ENCODE measurements at regions not wholly inside any gene's neighbourhood (a gene's known extent, or its start where the extent isn't known, plus 50 kb on each side); places are given as distances from the start of the nearest gene placed in this dataset.

DNA sequence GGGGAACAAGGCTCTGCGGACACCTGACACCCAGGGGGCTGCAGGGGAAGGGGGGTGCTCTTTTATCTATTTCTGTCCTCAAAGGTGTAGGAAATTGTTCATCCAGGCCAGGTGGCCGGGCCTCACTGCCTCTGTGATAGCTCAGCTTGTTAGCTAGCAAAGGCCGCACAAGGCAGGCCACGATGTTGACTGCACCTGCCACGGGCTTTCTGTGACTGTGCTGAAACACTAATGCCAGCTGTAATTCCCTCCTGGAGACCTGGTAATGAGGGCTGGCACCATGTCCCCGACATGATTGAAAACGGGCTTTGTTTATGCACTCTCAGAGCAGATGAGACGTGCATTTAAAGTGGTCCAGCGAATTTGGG lies 61.4 kb upstream of the APCDD1L start:
- H3K9ac ChIP-seq (ENCODE audit: control insufficient read depth, extremely low read depth, insufficient read depth, low read length), result no peak overlapping the region

DNA sequence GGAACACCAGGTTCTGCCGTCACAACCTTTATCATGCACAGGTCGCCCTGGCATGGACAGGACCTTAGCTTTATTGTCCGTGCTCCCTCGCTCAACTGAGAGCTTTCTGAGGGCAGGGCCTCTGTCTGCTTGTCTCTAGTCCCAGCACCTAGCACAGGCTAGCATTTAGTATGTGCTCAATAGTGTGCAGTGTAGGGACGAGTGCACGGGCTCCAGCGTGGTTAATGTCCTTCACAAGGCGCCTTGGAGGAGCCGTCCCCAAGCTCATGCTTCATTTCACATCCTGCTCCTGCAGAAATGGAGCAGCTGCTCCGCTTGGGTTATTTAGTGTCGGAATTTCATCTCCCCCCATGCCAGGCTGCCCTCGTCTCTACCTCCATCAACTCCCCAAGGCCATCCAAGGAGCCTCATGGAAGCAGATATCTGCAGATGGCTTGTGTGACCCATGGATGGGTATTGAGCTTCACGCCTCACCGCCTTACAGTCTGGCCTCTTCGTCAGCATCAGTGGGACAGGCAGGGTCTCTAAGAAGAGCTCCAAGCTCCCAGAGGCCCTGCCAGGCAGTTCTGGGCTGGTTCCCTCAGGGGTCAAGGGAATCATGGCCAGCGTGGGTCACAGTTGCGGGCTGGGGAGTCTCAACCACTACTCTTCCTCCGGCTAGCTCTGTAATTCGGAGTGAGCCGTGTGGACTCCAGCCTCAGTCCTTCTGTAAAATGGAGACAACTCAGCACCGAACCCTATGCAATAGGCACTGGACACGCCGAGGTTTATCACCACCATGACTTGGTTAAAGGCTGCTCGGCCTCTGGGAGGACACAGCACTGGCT lies 60.8 kb upstream of the APCDD1L start:
- Histone ChIP-seq H3K9me1 (ENCODE audit: control insufficient read depth, extremely low read depth, insufficient read depth, low read length) (no peaks in the 10 kb centered on the region), H3K27me3 (ENCODE audit: control insufficient read depth, extremely low read depth, insufficient read depth, low read length) (peaks cover 35% of the 10 kb centered on the region), H3K4me1 (ENCODE audit: control insufficient read depth, extremely low read depth, insufficient read depth, low read length) (no peaks in the 10 kb centered on the region), H3K4me2 (ENCODE audit: control insufficient read depth, extremely low read depth, insufficient read depth, low read depth, low read length) (no peak overlapping the region), H3K79me2 (ENCODE audit: control insufficient read depth, insufficient read depth, low read length) (no peaks in the 10 kb centered on the region), H3K4me3 (ENCODE audit: control insufficient read depth in 2 of 3, extremely low read depth in 1 of 3, insufficient read depth in 2 of 3, low read depth in 1 of 3, low read length in 3 of 3) (no peak overlapping the region), H4K20me1 (ENCODE audit: control insufficient read depth, extremely low read depth, insufficient read depth, low read length) (no peaks in the 10 kb centered on the region), H2AFZ (ENCODE audit: control insufficient read depth, low read length) (no peak overlapping the region), H3K36me3 (ENCODE audit: control insufficient read depth in 2 of 2, extremely low read depth in 1 of 2, insufficient read depth in 2 of 2, low read length in 2 of 2) (no peaks in the 10 kb centered on the region), H3K9me3 (ENCODE audit: control insufficient read depth, low read depth, low read length) (no peaks in the 10 kb centered on the region), H3K9ac (ENCODE audit: control insufficient read depth, extremely low read depth, insufficient read depth, low read length) (no peak overlapping the region), H3K27ac (ENCODE audit: control insufficient read depth, insufficient read depth, low read length) (no peak overlapping the region)
- dilution Hi-C loops (cut with MboI; ENCODE audit: extremely low pct_ligation_motif_present, low sequenced_read_pairs), result no loop called here
- TF ChIP-seq EZH2 (IDR thresholded peaks at IDR 0.05; ENCODE audit: low read length), result no peak
- TF ChIP-seq, protein P1, sequence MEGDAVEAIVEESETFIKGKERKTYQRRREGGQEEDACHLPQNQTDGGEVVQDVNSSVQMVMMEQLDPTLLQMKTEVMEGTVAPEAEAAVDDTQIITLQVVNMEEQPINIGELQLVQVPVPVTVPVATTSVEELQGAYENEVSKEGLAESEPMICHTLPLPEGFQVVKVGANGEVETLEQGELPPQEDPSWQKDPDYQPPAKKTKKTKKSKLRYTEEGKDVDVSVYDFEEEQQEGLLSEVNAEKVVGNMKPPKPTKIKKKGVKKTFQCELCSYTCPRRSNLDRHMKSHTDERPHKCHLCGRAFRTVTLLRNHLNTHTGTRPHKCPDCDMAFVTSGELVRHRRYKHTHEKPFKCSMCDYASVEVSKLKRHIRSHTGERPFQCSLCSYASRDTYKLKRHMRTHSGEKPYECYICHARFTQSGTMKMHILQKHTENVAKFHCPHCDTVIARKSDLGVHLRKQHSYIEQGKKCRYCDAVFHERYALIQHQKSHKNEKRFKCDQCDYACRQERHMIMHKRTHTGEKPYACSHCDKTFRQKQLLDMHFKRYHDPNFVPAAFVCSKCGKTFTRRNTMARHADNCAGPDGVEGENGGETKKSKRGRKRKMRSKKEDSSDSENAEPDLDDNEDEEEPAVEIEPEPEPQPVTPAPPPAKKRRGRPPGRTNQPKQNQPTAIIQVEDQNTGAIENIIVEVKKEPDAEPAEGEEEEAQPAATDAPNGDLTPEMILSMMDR (optimal IDR thresholded peaks at IDR 0.05 in 1 of 3, IDR thresholded peaks at IDR 0.05 in 1 of 3, conservative IDR thresholded peaks at IDR 0.05 in 1 of 3; ENCODE audit: extremely low read depth in 1 of 3, insufficient read depth in 2 of 3, low read length in 3 of 3), result no peak
- DNase-seq (ENCODE audit: low read depth, low spot score) (no peak), FAIRE-seq (no peak)

More for the DNA sequence above, 61.4 kb upstream of the APCDD1L start:
- Histone ChIP-seq H3K4me1 (ENCODE audit: control insufficient read depth, extremely low read depth, insufficient read depth, low read length) (no peaks in the 10 kb centered on the region), H4K20me1 (ENCODE audit: control insufficient read depth, extremely low read depth, insufficient read depth, low read length) (no peaks in the 10 kb centered on the region), H3K4me2 (ENCODE audit: control insufficient read depth, extremely low read depth, insufficient read depth, low read depth, low read length) (no peak overlapping the region), H2AFZ (ENCODE audit: control insufficient read depth, low read length) (no peak overlapping the region), H3K4me3 (ENCODE audit: control insufficient read depth in 2 of 3, extremely low read depth in 1 of 3, insufficient read depth in 2 of 3, low read depth in 1 of 3, low read length in 3 of 3) (no peak overlapping the region), H3K27me3 (ENCODE audit: control insufficient read depth, extremely low read depth, insufficient read depth, low read length) (peaks cover 38% of the 10 kb centered on the region), H3K9me3 (ENCODE audit: control insufficient read depth, low read depth, low read length) (no peaks in the 10 kb centered on the region), H3K79me2 (ENCODE audit: control insufficient read depth, insufficient read depth, low read length) (no peaks in the 10 kb centered on the region), H3K9me1 (ENCODE audit: control insufficient read depth, extremely low read depth, insufficient read depth, low read length) (no peaks in the 10 kb centered on the region), H3K27ac (ENCODE audit: control insufficient read depth, insufficient read depth, low read length) (no peak overlapping the region), H3K36me3 (ENCODE audit: control insufficient read depth in 2 of 2, extremely low read depth in 1 of 2, insufficient read depth in 2 of 2, low read length in 2 of 2) (no peaks in the 10 kb centered on the region)
- dilution Hi-C loops (cut with MboI; ENCODE audit: extremely low pct_ligation_motif_present, low sequenced_read_pairs), result no loop called here
- DNase-seq (ENCODE audit: low read depth, low spot score) (no peak), FAIRE-seq (no peak)
- TF ChIP-seq, protein P1 (optimal IDR thresholded peaks at IDR 0.05 in 1 of 3, IDR thresholded peaks at IDR 0.05 in 1 of 3, conservative IDR thresholded peaks at IDR 0.05 in 1 of 3; ENCODE audit: extremely low read depth in 1 of 3, insufficient read depth in 2 of 3, low read length in 3 of 3), result no peak
- no peak for TF ChIP-seq EZH2 (IDR thresholded peaks at IDR 0.05; ENCODE audit: low read length)

Measured in keratinocyte (primary cell).